ENCODE measurements at regions not wholly inside any gene's neighbourhood (a gene's known extent, or its start where the extent isn't known, plus 50 kb on each side); places are given as distances from the start of the nearest gene placed in this dataset.

GRCh38 chr13:53260594-53260993, 232.0 kb downstream of the OLFM4 start:
- no peak overlapping the region for H3K27ac Mint-ChIP-seq
- H3K18ac ChIP-seq (ENCODE audit: insufficient read length, low read depth, low read length) = no peak overlapping the region
- H3T11ph ChIP-seq (ENCODE audit: low read length) = no peak overlapping the region
- no peak overlapping the region for H4K5ac ChIP-seq (ENCODE audit: insufficient read length, low read depth, low read length)
- TF ChIP-seq, protein P1, sequence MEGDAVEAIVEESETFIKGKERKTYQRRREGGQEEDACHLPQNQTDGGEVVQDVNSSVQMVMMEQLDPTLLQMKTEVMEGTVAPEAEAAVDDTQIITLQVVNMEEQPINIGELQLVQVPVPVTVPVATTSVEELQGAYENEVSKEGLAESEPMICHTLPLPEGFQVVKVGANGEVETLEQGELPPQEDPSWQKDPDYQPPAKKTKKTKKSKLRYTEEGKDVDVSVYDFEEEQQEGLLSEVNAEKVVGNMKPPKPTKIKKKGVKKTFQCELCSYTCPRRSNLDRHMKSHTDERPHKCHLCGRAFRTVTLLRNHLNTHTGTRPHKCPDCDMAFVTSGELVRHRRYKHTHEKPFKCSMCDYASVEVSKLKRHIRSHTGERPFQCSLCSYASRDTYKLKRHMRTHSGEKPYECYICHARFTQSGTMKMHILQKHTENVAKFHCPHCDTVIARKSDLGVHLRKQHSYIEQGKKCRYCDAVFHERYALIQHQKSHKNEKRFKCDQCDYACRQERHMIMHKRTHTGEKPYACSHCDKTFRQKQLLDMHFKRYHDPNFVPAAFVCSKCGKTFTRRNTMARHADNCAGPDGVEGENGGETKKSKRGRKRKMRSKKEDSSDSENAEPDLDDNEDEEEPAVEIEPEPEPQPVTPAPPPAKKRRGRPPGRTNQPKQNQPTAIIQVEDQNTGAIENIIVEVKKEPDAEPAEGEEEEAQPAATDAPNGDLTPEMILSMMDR (conservative IDR thresholded peaks at IDR 0.05) = no peak
- H3K79me2 ChIP-seq (ENCODE audit: insufficient read depth, low read length) = no peaks in the 10 kb centered on the region
- H3K9ac ChIP-seq (ENCODE audit: extremely low read depth, insufficient read length, low read length) = no peak overlapping the region
- no peak overlapping the region for H2BK120ac ChIP-seq (ENCODE audit: low read depth, low read length, poor library complexity, severe bottlenecking)
- H3K14ac ChIP-seq (ENCODE audit: insufficient read depth, low read length) = no peak overlapping the region
- no peaks in the 10 kb centered on the region for H3K79me1 ChIP-seq (ENCODE audit: insufficient read depth, low read depth, low read length, poor library complexity, severe bottlenecking)
- no peaks in the 10 kb centered on the region; a peak in 1 of 7 replicates for H3K36me3 Mint-ChIP-seq (ENCODE audit: insufficient read depth in 1 of 3, low read depth in 3 of 3)
- H3K4me1 ChIP-seq (ENCODE audit: insufficient read depth, low read length) = 0 out of 2 replicates have a peak, but pooled peaks cover 3% of the 10 kb centered on the region
- no peaks in the 10 kb centered on the region for H3K9me3 ChIP-seq (ENCODE audit: control insufficient read depth, low read depth, low read length)
- H2BK20ac ChIP-seq (ENCODE audit: low read depth, low read length, poor library complexity, severe bottlenecking) = no peak overlapping the region
- H3K4me3 Mint-ChIP-seq = no peak overlapping the region
- no peak overlapping the region for H2AK5ac ChIP-seq (ENCODE audit: insufficient read length, low read length)
- no peak overlapping the region for H3K27ac ChIP-seq (ENCODE audit: insufficient read length, low read depth, low read length)
- H3K9me3 Mint-ChIP-seq = no peaks in the 10 kb centered on the region
- H3K23ac ChIP-seq (ENCODE audit: insufficient read length, low read depth, low read length) = no peak overlapping the region
- H3K27me3 ChIP-seq (ENCODE audit: insufficient read depth, low read length) = no peaks in the 10 kb centered on the region
- H4K91ac ChIP-seq (ENCODE audit: insufficient read length, low read depth, low read length) = no peak overlapping the region
- WGBS (ENCODE audit: extremely low coverage, insufficient read length, low lambda C conversion rate) = no CpG with 5 or more reads among the region's 8 CpGs
- H3K23me2 ChIP-seq (ENCODE audit: insufficient read length, low read depth, low read length, poor library complexity, severe bottlenecking) = no peaks in the 10 kb centered on the region
- peaks cover 80% of the 10 kb centered on the region for H3K27me3 Mint-ChIP-seq (ENCODE audit: low read depth)
- no peak overlapping the region for H4K8ac ChIP-seq (replicated peaks; ENCODE audit: insufficient read length, low read depth, low read length)
- no peak overlapping the region for H2BK12ac ChIP-seq (ENCODE audit: insufficient read length, low read depth, low read length)
- no peak overlapping the region for H3K4ac ChIP-seq (ENCODE audit: low read depth, low read length)
- no peaks in the 10 kb centered on the region for H4K20me1 ChIP-seq (ENCODE audit: control insufficient read depth, insufficient read depth, insufficient read length)
- no peak overlapping the region for H2AFZ ChIP-seq (ENCODE audit: low read length)
- no peak for DNase-seq
- no peak overlapping the region for H3K4me2 ChIP-seq (ENCODE audit: insufficient read depth, insufficient read length, low read length)
- H3K4me1 Mint-ChIP-seq = peaks cover 13 to 22% of the 10 kb centered on the region in 2 experiments
- no peak overlapping the region for H3K56ac ChIP-seq (ENCODE audit: insufficient read length, low read depth, low read length)
- H2BK15ac ChIP-seq (ENCODE audit: low read depth, low read length) = no peak overlapping the region
- no peak overlapping the region for H2BK5ac ChIP-seq (ENCODE audit: insufficient read length, low read length)

All from H9 (cell line).